BE2C (cell line): ENCODE measurements at regions not wholly inside any gene's neighbourhood (a gene's known extent, or its start where the extent isn't known, plus 50 kb on each side); places are given as distances from the start of the nearest gene placed in this dataset.

Experiments
- DNase-seq: peaks from one replicate; pipeline ENCODE4 v3.0.0-alpha.2; 2020
- H3K27me3 ChIP-seq: fragments of 250-450 bp; sonication (Bioruptor Pico); 2 replicates; pipeline ENCODE4 v1.5.1; 2020; ENCODE audit warnings: mild to moderate bottlenecking
- H3K36me3 ChIP-seq: fragments of 250-450 bp; sonication (Bioruptor Pico); 2 replicates; pipeline ENCODE4 v1.5.1; 2020; ENCODE audit warnings: mild to moderate bottlenecking
- H3K4me1 ChIP-seq: fragments of 250-450 bp; sonication (Bioruptor Pico); 2 replicates; pipeline ENCODE4 v1.5.1; 2020
- H3K4me3 ChIP-seq: 2 replicates; pipeline ENCODE4 v1.5.1; 2011; ENCODE audit warnings: low read depth, low read length
- H3K9me3 ChIP-seq: fragments of 250-450 bp; sonication (Bioruptor Pico); 2 replicates; pipeline ENCODE4 v1.5.1; 2020
- TF ChIP-seq, protein P1 (sequence below): IDR thresholded peaks from 2 replicates; pipeline ENCODE4 v1.5.1; 2012; ENCODE audit warnings: mild to moderate bottlenecking, low read depth, low read length

DNA sequence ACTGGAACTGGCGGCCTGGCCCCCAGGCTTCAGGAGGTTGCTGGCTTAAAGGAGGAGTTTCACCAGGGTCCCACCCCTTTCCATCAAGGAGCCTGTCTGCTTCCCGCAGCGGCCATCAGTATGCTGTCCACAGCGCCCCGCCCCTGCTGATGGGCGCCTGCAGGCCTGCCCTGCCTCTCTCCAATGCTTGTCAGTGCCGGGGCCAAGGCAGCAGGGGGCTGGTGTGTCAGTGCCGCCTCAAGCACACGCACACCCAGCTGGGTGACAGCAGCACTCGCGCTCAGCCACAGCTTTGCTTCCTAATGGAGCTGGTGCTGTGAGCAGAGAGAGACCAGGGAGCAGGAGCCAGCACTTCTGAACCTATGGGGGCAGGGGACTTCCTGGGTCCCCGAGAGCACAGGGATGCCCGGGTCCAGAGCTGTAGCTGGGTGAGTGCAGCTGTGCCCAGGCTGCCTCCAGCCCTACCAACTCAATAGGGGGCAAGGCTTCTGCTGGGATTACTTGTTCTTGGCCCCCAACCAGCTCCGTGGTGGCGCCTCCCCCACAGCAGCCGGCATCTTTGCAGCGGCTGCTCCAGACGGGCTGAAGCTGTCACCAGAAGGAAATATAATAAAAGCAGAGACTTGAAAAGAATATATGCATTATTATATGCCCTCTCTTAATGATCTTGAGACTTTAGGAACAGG, 377.2 kb upstream of the LRATD1 start:
- Histone ChIP-seq H3K36me3 (no peaks in the 10 kb centered on the region), H3K4me3 (peak overlapping the region; percentile 58), H3K9me3 (no peaks in the 10 kb centered on the region), H3K4me1 (no peaks in the 10 kb centered on the region; the same call in 1 of the 2 replicates), H3K27me3 (peaks cover 11% of the 10 kb centered on the region)
- DNase-seq, result peak; percentile 95
- TF ChIP-seq, protein P1, sequence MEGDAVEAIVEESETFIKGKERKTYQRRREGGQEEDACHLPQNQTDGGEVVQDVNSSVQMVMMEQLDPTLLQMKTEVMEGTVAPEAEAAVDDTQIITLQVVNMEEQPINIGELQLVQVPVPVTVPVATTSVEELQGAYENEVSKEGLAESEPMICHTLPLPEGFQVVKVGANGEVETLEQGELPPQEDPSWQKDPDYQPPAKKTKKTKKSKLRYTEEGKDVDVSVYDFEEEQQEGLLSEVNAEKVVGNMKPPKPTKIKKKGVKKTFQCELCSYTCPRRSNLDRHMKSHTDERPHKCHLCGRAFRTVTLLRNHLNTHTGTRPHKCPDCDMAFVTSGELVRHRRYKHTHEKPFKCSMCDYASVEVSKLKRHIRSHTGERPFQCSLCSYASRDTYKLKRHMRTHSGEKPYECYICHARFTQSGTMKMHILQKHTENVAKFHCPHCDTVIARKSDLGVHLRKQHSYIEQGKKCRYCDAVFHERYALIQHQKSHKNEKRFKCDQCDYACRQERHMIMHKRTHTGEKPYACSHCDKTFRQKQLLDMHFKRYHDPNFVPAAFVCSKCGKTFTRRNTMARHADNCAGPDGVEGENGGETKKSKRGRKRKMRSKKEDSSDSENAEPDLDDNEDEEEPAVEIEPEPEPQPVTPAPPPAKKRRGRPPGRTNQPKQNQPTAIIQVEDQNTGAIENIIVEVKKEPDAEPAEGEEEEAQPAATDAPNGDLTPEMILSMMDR, result peak; percentile 27

DNA sequence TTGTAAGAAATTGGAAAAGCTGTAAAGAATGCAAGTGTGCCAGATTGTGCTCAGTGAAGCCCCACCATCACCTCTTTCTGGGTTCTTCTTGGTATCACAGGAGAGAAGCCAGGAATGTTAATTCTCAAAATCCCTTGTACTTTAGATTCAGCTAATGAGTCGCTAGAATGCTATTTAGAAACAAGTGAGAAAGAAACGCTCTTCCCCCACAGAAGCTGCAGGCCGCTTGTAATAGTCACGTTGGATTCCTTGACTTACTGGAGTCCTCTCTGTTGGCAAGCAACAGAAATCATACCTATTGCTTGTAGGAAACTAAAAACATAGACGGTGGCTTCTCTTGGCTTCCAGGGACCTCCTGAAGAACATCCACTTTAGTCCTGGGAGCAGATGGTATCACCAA, 375.6 kb upstream of the LRATD1 start:
- peaks cover 15% of the 10 kb centered on the region for H3K27me3 ChIP-seq
- no peak for DNase-seq
- H3K4me1 ChIP-seq, result no peaks in the 10 kb centered on the region; the same call in 1 of the 2 replicates
- no peaks in the 10 kb centered on the region for H3K9me3 ChIP-seq
- H3K4me3 ChIP-seq, result no peak overlapping the region
- no peaks in the 10 kb centered on the region for H3K36me3 ChIP-seq
- TF ChIP-seq, protein P1, result no peak

DNA sequence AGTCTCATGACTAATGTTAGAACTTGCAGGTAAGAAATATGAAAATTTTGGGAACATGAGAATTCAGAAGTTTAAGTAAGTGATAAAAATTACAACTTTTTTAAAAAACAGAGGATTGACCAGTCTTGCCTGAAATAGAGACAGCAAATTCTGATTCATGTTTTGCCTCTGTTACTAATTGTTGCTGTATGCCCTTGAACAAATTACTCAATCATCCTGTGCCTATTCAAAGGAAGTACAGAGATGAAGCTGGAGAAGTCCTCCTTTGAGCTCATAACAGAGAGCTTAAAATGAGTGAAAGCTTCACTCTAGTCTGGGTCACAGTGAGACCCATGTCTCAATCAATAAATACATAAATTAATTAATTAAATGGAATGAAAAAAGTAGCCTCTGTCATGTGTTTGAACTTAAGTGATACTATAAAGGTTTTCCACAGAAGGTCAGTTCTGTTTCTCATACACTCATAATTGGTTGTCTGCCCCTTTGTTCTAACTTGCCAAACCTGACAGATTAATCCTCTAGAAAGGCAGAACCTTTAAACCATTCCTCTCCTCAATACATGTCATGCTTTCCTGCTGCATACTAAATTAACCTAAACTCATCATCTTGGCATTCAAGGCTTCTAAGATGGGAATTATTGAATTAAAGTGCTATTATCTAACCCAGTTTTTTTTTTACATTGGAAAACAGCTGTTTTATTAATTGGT, 374.6 kb upstream of the LRATD1 start:
- H3K36me3 ChIP-seq, result no peaks in the 10 kb centered on the region
- H3K9me3 ChIP-seq, result no peaks in the 10 kb centered on the region
- DNase-seq, result no peak
- TF ChIP-seq, protein P1, result no peak
- H3K4me3 ChIP-seq, result no peak overlapping the region
- peaks cover 20% of the 10 kb centered on the region for H3K27me3 ChIP-seq
- H3K4me1 ChIP-seq, result no peaks in the 10 kb centered on the region; the same call in 1 of the 2 replicates

DNA sequence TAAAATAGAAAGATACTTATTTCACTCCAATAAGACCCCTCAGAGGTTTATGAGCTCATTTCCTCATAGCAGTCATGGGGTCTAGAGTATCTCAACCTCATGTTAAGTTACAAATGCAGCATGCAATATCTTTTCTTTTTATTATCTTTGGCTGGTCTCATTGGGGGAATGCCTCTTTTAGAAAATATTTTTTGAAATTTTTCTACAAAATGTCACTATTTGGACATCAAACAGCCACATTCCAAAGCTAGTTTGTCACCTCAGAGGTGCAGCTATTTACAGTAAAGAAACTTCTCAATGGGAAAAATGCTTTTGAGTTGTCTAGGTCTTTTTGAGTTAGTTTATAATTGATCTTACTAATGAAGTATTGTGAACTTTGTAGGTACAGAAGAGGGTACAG, 370.7 kb upstream of the LRATD1 start:
- no peak for DNase-seq
- peaks cover 28% of the 10 kb centered on the region for H3K27me3 ChIP-seq
- TF ChIP-seq, protein P1, result no peak
- no peaks in the 10 kb centered on the region for H3K9me3 ChIP-seq
- H3K4me1 ChIP-seq, result no peaks in the 10 kb centered on the region
- H3K36me3 ChIP-seq, result no peaks in the 10 kb centered on the region
- no peak overlapping the region for H3K4me3 ChIP-seq

DNA sequence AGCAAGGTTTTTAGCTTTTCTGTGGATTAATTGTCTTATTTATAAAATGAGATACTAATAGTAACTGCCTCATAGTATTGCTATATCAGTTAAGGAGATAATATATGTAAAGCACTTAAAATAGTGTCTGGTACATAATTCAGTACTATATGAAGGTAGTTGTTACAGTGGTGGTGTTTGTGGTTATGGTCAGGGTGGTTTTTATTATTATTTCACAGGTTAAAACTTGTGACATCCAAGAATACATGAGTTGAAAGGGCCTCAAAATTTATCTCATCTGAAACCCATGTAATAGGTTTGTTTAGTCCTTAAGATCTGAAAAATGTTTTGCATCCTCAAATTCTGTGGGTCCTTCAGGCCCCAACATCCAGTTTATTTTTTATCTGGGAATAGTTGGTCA, 369.5 kb upstream of the LRATD1 start:
- no peak for DNase-seq
- Histone ChIP-seq H3K27me3 (peaks cover 21% of the 10 kb centered on the region), H3K4me1 (no peaks in the 10 kb centered on the region), H3K4me3 (no peak overlapping the region), H3K36me3 (no peaks in the 10 kb centered on the region), H3K9me3 (no peaks in the 10 kb centered on the region)
- TF ChIP-seq, protein P1, result no peak

DNA sequence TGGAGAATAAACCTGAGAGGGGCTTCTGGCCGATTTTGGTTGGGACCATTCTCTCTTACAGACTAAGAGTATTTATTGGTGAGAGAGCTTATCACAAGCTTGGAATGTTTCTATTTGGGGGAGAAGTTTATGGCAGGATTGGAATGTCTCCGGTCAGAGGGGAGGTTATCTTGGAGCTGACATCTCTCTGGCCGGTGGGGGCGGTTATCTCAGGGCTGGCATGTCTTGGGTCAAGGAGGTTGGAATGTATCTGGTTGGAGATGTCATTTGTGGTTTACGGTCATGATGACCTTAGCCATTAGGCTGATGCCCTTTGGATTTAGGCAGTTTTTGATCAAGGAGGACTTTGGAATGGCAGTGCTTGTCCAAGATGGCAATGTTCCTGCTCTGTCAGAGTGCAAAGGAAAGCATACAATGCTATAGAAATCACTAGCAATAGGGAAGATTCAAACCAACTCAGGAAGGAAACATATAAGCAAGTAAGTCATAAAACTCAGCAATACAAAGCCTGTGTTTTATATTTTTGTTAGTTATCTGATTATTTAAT, 362.4 kb upstream of the LRATD1 start:
- no peaks in the 10 kb centered on the region for H3K4me1 ChIP-seq
- H3K4me3 ChIP-seq, result no peak overlapping the region
- H3K36me3 ChIP-seq, result no peaks in the 10 kb centered on the region
- TF ChIP-seq, protein P1, result no peak
- peaks cover 20% of the 10 kb centered on the region for H3K27me3 ChIP-seq
- no peaks in the 10 kb centered on the region for H3K9me3 ChIP-seq
- DNase-seq, result no peak
